ENCODE measurements at regions not wholly inside any gene's neighbourhood (a gene's known extent, or its start where the extent isn't known, plus 50 kb on each side); places are given as distances from the start of the nearest gene placed in this dataset.

GRCh38 chr12:116629480-116629879, 70.3 kb downstream of the MAP1LC3B2 start:
- Histone ChIP-seq H3K79me2 (ENCODE audit: control insufficient read depth, insufficient read depth, low read length) (no peaks in the 10 kb centered on the region), H3K9me1 (ENCODE audit: control insufficient read depth, extremely low read depth, insufficient read depth, low read length) (no peaks in the 10 kb centered on the region), H3K9me3 (ENCODE audit: control insufficient read depth, low read depth, low read length) (no peaks in the 10 kb centered on the region), H3K4me1 (ENCODE audit: control insufficient read depth, extremely low read depth, insufficient read depth, low read length) (peaks cover 2% of the 10 kb centered on the region), H3K27me3 (ENCODE audit: control insufficient read depth, extremely low read depth, insufficient read depth, low read length) (peaks cover 2% of the 10 kb centered on the region), H3K27ac (ENCODE audit: control insufficient read depth, insufficient read depth, low read length) (no peak overlapping the region), H3K36me3 (ENCODE audit: control insufficient read depth in 2 of 2, extremely low read depth in 1 of 2, insufficient read depth in 2 of 2, low read length in 2 of 2) (no peaks in the 10 kb centered on the region), H2AFZ (ENCODE audit: control insufficient read depth, low read length) (no peak overlapping the region), H3K4me2 (ENCODE audit: control insufficient read depth, extremely low read depth, insufficient read depth, low read depth, low read length) (no peak overlapping the region), H4K20me1 (ENCODE audit: control insufficient read depth, extremely low read depth, insufficient read depth, low read length) (no peaks in the 10 kb centered on the region), H3K9ac (ENCODE audit: control insufficient read depth, extremely low read depth, insufficient read depth, low read length) (no peak overlapping the region), H3K4me3 (ENCODE audit: control insufficient read depth in 2 of 3, extremely low read depth in 1 of 3, insufficient read depth in 2 of 3, low read depth in 1 of 3, low read length in 3 of 3) (no peak overlapping the region)
- TF ChIP-seq, protein P1, sequence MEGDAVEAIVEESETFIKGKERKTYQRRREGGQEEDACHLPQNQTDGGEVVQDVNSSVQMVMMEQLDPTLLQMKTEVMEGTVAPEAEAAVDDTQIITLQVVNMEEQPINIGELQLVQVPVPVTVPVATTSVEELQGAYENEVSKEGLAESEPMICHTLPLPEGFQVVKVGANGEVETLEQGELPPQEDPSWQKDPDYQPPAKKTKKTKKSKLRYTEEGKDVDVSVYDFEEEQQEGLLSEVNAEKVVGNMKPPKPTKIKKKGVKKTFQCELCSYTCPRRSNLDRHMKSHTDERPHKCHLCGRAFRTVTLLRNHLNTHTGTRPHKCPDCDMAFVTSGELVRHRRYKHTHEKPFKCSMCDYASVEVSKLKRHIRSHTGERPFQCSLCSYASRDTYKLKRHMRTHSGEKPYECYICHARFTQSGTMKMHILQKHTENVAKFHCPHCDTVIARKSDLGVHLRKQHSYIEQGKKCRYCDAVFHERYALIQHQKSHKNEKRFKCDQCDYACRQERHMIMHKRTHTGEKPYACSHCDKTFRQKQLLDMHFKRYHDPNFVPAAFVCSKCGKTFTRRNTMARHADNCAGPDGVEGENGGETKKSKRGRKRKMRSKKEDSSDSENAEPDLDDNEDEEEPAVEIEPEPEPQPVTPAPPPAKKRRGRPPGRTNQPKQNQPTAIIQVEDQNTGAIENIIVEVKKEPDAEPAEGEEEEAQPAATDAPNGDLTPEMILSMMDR (optimal IDR thresholded peaks at IDR 0.05 in 1 of 3, IDR thresholded peaks at IDR 0.05 in 1 of 3, conservative IDR thresholded peaks at IDR 0.05 in 1 of 3; ENCODE audit: extremely low read depth in 1 of 3, insufficient read depth in 2 of 3, low read length in 3 of 3), result no peak
- TF ChIP-seq EZH2 (IDR thresholded peaks at IDR 0.05; ENCODE audit: low read length), result no peak
- DNase-seq (ENCODE audit: low read depth, low spot score) (no peak), FAIRE-seq (no peak)
- dilution Hi-C loops (cut with MboI; ENCODE audit: extremely low pct_ligation_motif_present, low sequenced_read_pairs), result no loop called here

- Histone ChIP-seq H3K4me2 (ENCODE audit: control insufficient read depth, extremely low read depth, insufficient read depth, low read depth, low read length) (no peak overlapping the region), H2AFZ (ENCODE audit: control insufficient read depth, low read length) (no peak overlapping the region), H3K9me1 (ENCODE audit: control insufficient read depth, extremely low read depth, insufficient read depth, low read length) (no peaks in the 10 kb centered on the region), H3K4me1 (ENCODE audit: control insufficient read depth, extremely low read depth, insufficient read depth, low read length) (peaks cover 2% of the 10 kb centered on the region), H3K4me3 (ENCODE audit: control insufficient read depth in 2 of 3, extremely low read depth in 1 of 3, insufficient read depth in 2 of 3, low read depth in 1 of 3, low read length in 3 of 3) (no peak overlapping the region), H4K20me1 (ENCODE audit: control insufficient read depth, extremely low read depth, insufficient read depth, low read length) (no peaks in the 10 kb centered on the region), H3K36me3 (ENCODE audit: control insufficient read depth in 2 of 2, extremely low read depth in 1 of 2, insufficient read depth in 2 of 2, low read length in 2 of 2) (no peaks in the 10 kb centered on the region), H3K79me2 (ENCODE audit: control insufficient read depth, insufficient read depth, low read length) (no peaks in the 10 kb centered on the region), H3K27me3 (ENCODE audit: control insufficient read depth, extremely low read depth, insufficient read depth, low read length) (peaks cover 2% of the 10 kb centered on the region), H3K9ac (ENCODE audit: control insufficient read depth, extremely low read depth, insufficient read depth, low read length) (no peak overlapping the region), H3K9me3 (ENCODE audit: control insufficient read depth, low read depth, low read length) (no peaks in the 10 kb centered on the region), H3K27ac (ENCODE audit: control insufficient read depth, insufficient read depth, low read length) (no peak overlapping the region)
- dilution Hi-C loops (cut with MboI; ENCODE audit: extremely low pct_ligation_motif_present, low sequenced_read_pairs), result no loop called here
- no peak for TF ChIP-seq EZH2 (IDR thresholded peaks at IDR 0.05; ENCODE audit: low read length)
- TF ChIP-seq, protein P1 (optimal IDR thresholded peaks at IDR 0.05 in 1 of 3, IDR thresholded peaks at IDR 0.05 in 1 of 3, conservative IDR thresholded peaks at IDR 0.05 in 1 of 3; ENCODE audit: extremely low read depth in 1 of 3, insufficient read depth in 2 of 3, low read length in 3 of 3), result no peak
- FAIRE-seq (no peak), DNase-seq (ENCODE audit: low read depth, low spot score) (no peak)
These were observed 69.8 kb downstream of the MAP1LC3B2 start for GRCh38 chr12:116628989-116629388.

All from keratinocyte (primary cell).